BLaER1 treated with 17β-estradiol and CSF1 and Interleukin-3, amounts not matched to agents 10 nM and 100 nM (cell line): ENCODE measurements at regions not wholly inside any gene's neighbourhood (a gene's known extent, or its start where the extent isn't known, plus 50 kb on each side); places are given as distances from the start of the nearest gene placed in this dataset.

ENCODE experiments used
- H3K27ac ChIP-seq, 11 experiments: shearing (Covaris generic); formaldehyde crosslinking; 2 replicates each; pipeline ENCODE4 v1.8.1; 2022
- H3K27me3 ChIP-seq, 11 experiments: shearing (Covaris generic); formaldehyde crosslinking; 2 replicates each; pipeline ENCODE4 v1.8.1; 2022
- H3K36me3 ChIP-seq, 11 experiments: shearing (Covaris generic); formaldehyde crosslinking; 2 replicates each; pipeline ENCODE4 v1.8.1; 2022
- H3K4me1 ChIP-seq, 10 experiments: shearing (Covaris generic); formaldehyde crosslinking; 2 replicates each; pipeline ENCODE4 v1.8.1; 2022
- H3K4me2 ChIP-seq, 11 experiments: shearing (Covaris generic); formaldehyde crosslinking; 2 replicates each; pipeline ENCODE4 v1.8.1; 2022
- H3K4me3 ChIP-seq, 10 experiments: shearing (Covaris generic); formaldehyde crosslinking; 2 replicates each; pipeline ENCODE4 v1.8.1; 2022
- H3K9ac ChIP-seq, 11 experiments: shearing (Covaris generic); formaldehyde crosslinking; 2 replicates each; pipeline ENCODE4 v1.8.1; 2022
- H3K9me3 ChIP-seq, 11 experiments: shearing (Covaris generic); formaldehyde crosslinking; replicated peaks in 1 of 11; 2 replicates each; pipeline ENCODE4 v1.8.1; 2022
- H4K20me1 ChIP-seq, 11 experiments: shearing (Covaris generic); formaldehyde crosslinking; 2 replicates each; pipeline ENCODE4 v1.8.1; 2022
- Cebpa-rat ChIP-seq, 11 experiments: shearing (Covaris generic); IDR thresholded peaks; 2 replicates each; pipeline ENCODE4 v1.8.1; 2022

- H3K4me3 ChIP-seq = no peak overlapping the region
- TF ChIP-seq Cebpa-rat (IDR thresholded peaks at IDR 0.05) = no peak
These were observed 74.6 kb upstream of the L3MBTL3 start for GRCh38 chr6:129943637-129944271.

GRCh38 chr6:129940454-129941195 is 77.8 kb upstream of the L3MBTL3 start:
- Histone ChIP-seq H4K20me1 (no peaks in the 10 kb centered on the region), H3K27me3 (no peaks in the 10 kb centered on the region), H3K9me3 (no peaks in the 10 kb centered on the region), H3K4me3 (no peak overlapping the region), H3K9ac (no peak overlapping the region), H3K4me2 (no peak overlapping the region), H3K27ac (no peak overlapping the region), H3K4me1 (peaks cover 0 to 15% (median 12%) of the 10 kb centered on the region in 10 experiments; a peak in 15 of 20 replicates), H3K36me3 (no peaks in the 10 kb centered on the region)
- TF ChIP-seq Cebpa-rat (IDR thresholded peaks at IDR 0.05) = no peak

More at GRCh38 chr6:129943637-129944271, 74.6 kb upstream of the L3MBTL3 start:
- no peaks in the 10 kb centered on the region for H3K27me3 ChIP-seq
- no peaks in the 10 kb centered on the region for H4K20me1 ChIP-seq
- no peak overlapping the region for H3K27ac ChIP-seq
- peaks cover 0 to 2% (median 0%) of the 10 kb centered on the region in 10 experiments; a peak in 8 of 20 replicates for H3K4me1 ChIP-seq
- H3K9me3 ChIP-seq = no peaks in the 10 kb centered on the region
- H3K9ac ChIP-seq = no peak overlapping the region
- H3K36me3 ChIP-seq = no peaks in the 10 kb centered on the region
- no peak overlapping the region for H3K4me2 ChIP-seq

DNA sequence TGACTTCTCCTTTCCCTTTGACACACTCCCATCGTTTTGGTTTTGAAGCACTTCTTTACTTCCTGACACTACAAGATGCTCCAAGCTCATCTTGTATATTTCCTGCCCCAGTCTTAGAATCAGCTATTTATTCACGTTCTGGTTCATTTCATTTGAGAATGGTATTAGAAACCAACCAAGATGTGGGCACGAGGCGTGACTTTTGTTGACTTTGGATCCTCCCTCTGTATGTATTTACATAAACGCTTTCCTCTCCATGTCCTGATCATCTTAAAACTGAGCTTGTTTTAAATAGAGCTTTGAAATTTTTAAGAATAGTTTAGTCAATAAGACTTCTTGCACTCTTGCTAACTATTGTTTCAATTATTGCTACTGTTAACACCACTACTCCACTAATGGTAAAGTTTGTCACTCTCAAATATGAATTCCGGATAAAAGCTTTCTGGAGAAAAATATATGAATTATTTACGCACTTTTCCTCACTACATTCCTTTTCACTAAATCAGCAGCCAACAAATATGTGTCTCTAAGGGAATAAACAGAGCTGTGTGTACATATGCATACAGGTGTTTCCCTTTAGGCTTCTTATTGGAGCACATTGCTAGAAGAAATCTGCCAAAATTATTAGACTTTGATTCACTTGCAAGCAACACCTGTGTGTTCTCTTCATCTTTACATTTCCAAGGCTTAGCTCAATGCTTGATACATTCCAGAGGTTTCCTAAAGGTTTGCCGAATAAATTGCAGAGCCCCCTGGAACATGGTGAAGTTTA is 77.3 kb upstream of the TMEM244 start:
- Histone ChIP-seq H3K4me3 (no peak overlapping the region), H4K20me1 (no peaks in the 10 kb centered on the region), H3K27me3 (no peaks in the 10 kb centered on the region), H3K4me1 (peaks cover 0 to 15% (median 12%) of the 10 kb centered on the region in 10 experiments; a peak in 15 of 20 replicates), H3K27ac (no peak overlapping the region), H3K36me3 (no peaks in the 10 kb centered on the region), H3K4me2 (peak overlapping the region in 9 of 11 experiments; percentile 5 to 60 (median 24); a peak in 13 of 22 replicates), H3K9me3 (no peaks in the 10 kb centered on the region), H3K9ac (no peak overlapping the region)
- no peak for TF ChIP-seq Cebpa-rat (IDR thresholded peaks at IDR 0.05)

- H3K9me3 ChIP-seq = no peaks in the 10 kb centered on the region
- 0 out of 22 replicates have a peak overlapping the region, but pooled peaks of 2 of the 11 experiments have one; percentile 38 to 64 for H3K4me2 ChIP-seq
- H3K4me3 ChIP-seq = no peak overlapping the region
- no peak overlapping the region for H3K9ac ChIP-seq
- no peak overlapping the region for H3K27ac ChIP-seq
- no peaks in the 10 kb centered on the region for H3K27me3 ChIP-seq
- H3K4me1 ChIP-seq = peaks cover 0 to 15% (median 12%) of the 10 kb centered on the region in 10 experiments; a peak in 15 of 20 replicates
- no peaks in the 10 kb centered on the region for H3K36me3 ChIP-seq
- TF ChIP-seq Cebpa-rat (IDR thresholded peaks at IDR 0.05) = no peak
- H4K20me1 ChIP-seq = no peaks in the 10 kb centered on the region
These were observed 75.4 kb upstream of the TMEM244 start for GRCh38 chr6:129936329-129937165.

DNA sequence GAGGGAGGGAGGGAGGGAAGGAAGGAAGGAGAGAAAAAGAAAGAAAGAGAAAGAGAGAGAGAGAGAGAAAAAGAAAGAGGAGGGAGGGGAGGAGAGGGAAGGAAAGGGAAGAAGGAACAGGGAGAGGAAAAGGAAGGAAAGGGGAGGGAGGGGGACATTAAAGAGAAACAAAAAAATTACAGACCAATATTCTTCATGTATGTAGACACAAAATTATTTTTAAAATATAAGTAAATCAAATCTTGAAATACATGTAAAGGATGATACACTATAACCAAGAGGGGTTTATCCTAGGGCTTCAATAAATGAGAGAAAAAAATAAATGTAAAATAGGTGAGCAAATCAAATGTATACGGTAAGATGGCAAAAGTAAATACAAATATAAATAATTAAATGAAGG is 71.2 kb upstream of the TMEM244 start:
- Histone ChIP-seq H3K4me1 (no peaks in the 10 kb centered on the region), H3K36me3 (no peaks in the 10 kb centered on the region), H3K27me3 (no peaks in the 10 kb centered on the region), H3K9me3 (no peaks in the 10 kb centered on the region), H3K4me2 (no peak overlapping the region), H3K27ac (no peak overlapping the region), H3K9ac (no peak overlapping the region), H3K4me3 (no peak overlapping the region), H4K20me1 (no peaks in the 10 kb centered on the region)
- TF ChIP-seq Cebpa-rat (IDR thresholded peaks at IDR 0.05) = no peak

GRCh38 chr6:129929433-129929832 is 68.3 kb upstream of the TMEM244 start:
- peaks cover 1 to 4% (median 3%) of the 10 kb centered on the region in 10 experiments; a peak in 15 of 20 replicates for H3K4me1 ChIP-seq
- H3K9ac ChIP-seq = no peak overlapping the region
- no peaks in the 10 kb centered on the region for H3K9me3 ChIP-seq
- no peaks in the 10 kb centered on the region for H4K20me1 ChIP-seq
- TF ChIP-seq Cebpa-rat (IDR thresholded peaks at IDR 0.05) = no peak
- no peaks in the 10 kb centered on the region for H3K27me3 ChIP-seq
- H3K4me2 ChIP-seq = no peak overlapping the region
- no peak overlapping the region for H3K27ac ChIP-seq
- no peak overlapping the region for H3K4me3 ChIP-seq
- no peaks in the 10 kb centered on the region for H3K36me3 ChIP-seq

GRCh38 chr6:129923530-129924250 is 62.6 kb upstream of the TMEM244 start:
- Histone ChIP-seq H3K27ac (peak overlapping the region in 5 of 11 experiments; percentile 4 to 33 (median 20); a peak in 5 of 22 replicates), H3K4me3 (no peak overlapping the region), H4K20me1 (no peaks in the 10 kb centered on the region), H3K9me3 (no peaks in the 10 kb centered on the region), H3K9ac (no peak overlapping the region), H3K4me2 (peak overlapping the region; percentile 13 to 52 (median 39); a peak in 20 of 22 replicates), H3K27me3 (no peaks in the 10 kb centered on the region), H3K4me1 (peaks cover 11 to 20% (median 14%) of the 10 kb centered on the region in 10 experiments; a peak in 19 of 20 replicates), H3K36me3 (no peaks in the 10 kb centered on the region)
- no peak for TF ChIP-seq Cebpa-rat (IDR thresholded peaks at IDR 0.05)

DNA sequence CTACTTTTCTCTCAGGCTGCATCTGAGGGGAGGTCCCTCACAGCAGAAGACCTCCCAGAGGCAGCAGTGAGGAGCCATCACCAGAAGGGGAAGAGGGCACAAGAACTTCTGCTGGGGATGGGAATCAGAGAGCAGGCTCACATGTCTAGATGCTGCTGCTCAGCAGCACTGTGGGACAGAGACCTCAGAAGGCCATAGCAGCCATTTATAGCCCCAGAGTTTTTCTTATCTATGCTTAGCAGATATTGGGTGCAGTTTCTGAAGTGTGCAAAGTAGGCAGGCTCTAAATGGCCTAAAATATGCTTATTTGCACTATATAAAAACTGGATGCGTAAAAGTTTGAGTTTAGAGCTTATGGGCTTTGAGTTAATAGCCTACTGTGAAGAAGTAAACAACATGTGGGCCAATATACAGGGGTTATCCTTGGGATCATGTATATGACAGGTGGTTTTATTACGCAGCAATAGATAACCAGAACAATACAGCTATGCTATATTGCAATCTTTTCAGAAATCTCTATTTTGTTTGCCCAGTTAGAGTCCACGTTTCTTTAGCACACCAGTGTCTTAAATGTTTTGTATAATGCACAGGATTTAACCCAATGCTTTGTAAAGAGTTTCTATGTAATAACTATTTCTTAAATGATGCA is 60.2 kb upstream of the TMEM244 start:
- Histone ChIP-seq H4K20me1 (no peaks in the 10 kb centered on the region), H3K36me3 (no peaks in the 10 kb centered on the region), H3K9me3 (no peaks in the 10 kb centered on the region), H3K27me3 (no peaks in the 10 kb centered on the region), H3K4me2 (no peak overlapping the region), H3K4me1 (peaks cover 11 to 20% (median 14%) of the 10 kb centered on the region in 10 experiments; a peak in 19 of 20 replicates), H3K27ac (no peak overlapping the region), H3K4me3 (no peak overlapping the region), H3K9ac (no peak overlapping the region)
- no peak for TF ChIP-seq Cebpa-rat (IDR thresholded peaks at IDR 0.05)
